Stimulated activated CD4-positive, alpha-beta T cell treated with anti-CD3 and anti-CD28 coated beads, TNF-alpha, amount 100 ng/mL, for 24 hours (primary cell): ENCODE measurements at regions not wholly inside any gene's neighbourhood (a gene's known extent, or its start where the extent isn't known, plus 50 kb on each side); places are given as distances from the start of the nearest gene placed in this dataset.

ENCODE experiments used
- DNase-seq, 3 experiments: peaks; one replicate each; pipeline ENCODE4 v3.0.0-alpha.2; 2020; ENCODE audit warnings: low read depth in 3 of 3

GRCh38 chr9:129285979-129286772 is 108.1 kb upstream of the IER5L start:
- no peak for DNase-seq

- no peak for DNase-seq
These were observed 107.3 kb upstream of the IER5L start for GRCh38 chr9:129285382-129285781.

- DNase-seq: no peak
These were observed 106.7 kb upstream of the IER5L start for GRCh38 chr9:129284607-129285291.

- no peak for DNase-seq
These were observed 105.9 kb upstream of the IER5L start for GRCh38 chr9:129283705-129284606.

GRCh38 chr9:129283291-129283691 is 105.2 kb upstream of the IER5L start:
- DNase-seq: no peak

GRCh38 chr9:129282731-129283211 is 104.7 kb upstream of the IER5L start:
- DNase-seq: no peak

GRCh38 chr9:129282272-129282671 is 104.2 kb upstream of the IER5L start:
- no peak for DNase-seq

GRCh38 chr9:129281506-129282145 is 103.6 kb upstream of the IER5L start:
- DNase-seq: no peak

- no peak for DNase-seq
These were observed 102.7 kb upstream of the IER5L start for GRCh38 chr9:129280623-129281271.

GRCh38 chr9:129280236-129280622 is 102.2 kb upstream of the IER5L start:
- no peak for DNase-seq

GRCh38 chr9:129278391-129279237 is 100.6 kb upstream of the IER5L start:
- DNase-seq: no peak

GRCh38 chr9:129276486-129277230 is 98.6 kb upstream of the IER5L start:
- DNase-seq: no peak

GRCh38 chr9:129275626-129276247 is 97.7 kb upstream of the IER5L start:
- DNase-seq: no peak

- DNase-seq: no peak
These were observed 96.1 kb upstream of the IER5L start for GRCh38 chr9:129273941-129274684.

- no peak for DNase-seq
These were observed 95.3 kb upstream of the IER5L start for GRCh38 chr9:129273136-129273895.

- DNase-seq: no peak
These were observed 94.4 kb upstream of the IER5L start for GRCh38 chr9:129272348-129273025.

- no peak for DNase-seq
These were observed 92.9 kb upstream of the IER5L start for GRCh38 chr9:129270903-129271431.
